OCI-LY7 (cell line): ENCODE measurements at regions not wholly inside any gene's neighbourhood (a gene's known extent, or its start where the extent isn't known, plus 50 kb on each side); places are given as distances from the start of the nearest gene placed in this dataset.

Experiments used
- BruUV-seq: library from RNA; stranded (reverse); fragments of 400-500 nt; replicated peaks from 2 replicates; lab custom pipeline; 2021; lab: Mats Ljungman, UMichigan
- CTCF ChIA-PET: fragments of 300-600 bp; sonication (Branson Sonifier 250); formaldehyde crosslinking; loops from one replicate; lab custom pipeline; 2022; ENCODE audit warnings: antibody characterized with exemption; ENCODE audit not compliant: unreplicated experiment; lab: Charles Lee
- POLR2A ChIA-PET: fragments of 300-600 bp; sonication (Branson Sonifier 250); formaldehyde crosslinking; loops from one replicate; lab custom pipeline; 2022; ENCODE audit warnings: antibody characterized with exemption; lab: Charles Lee
- DNase-seq: peaks from one replicate; pipeline ENCODE4 v3.0.0-alpha.2; 2015; ENCODE audit warnings: low spot score
- H2AFZ ChIP-seq: fragments of 200-600 bp; sonication (generic), shearing (Covaris generic); 2 replicates; pipeline ENCODE4 v1.6.1; 2014; ENCODE audit warnings: mild to moderate bottlenecking, antibody characterized with exemption, low read length, moderate library complexity
- H3K27ac ChIP-seq: fragments of 200-600 bp; sonication (generic); 2 replicates; pipeline ENCODE4 v1.5.1; 2014; ENCODE audit warnings: mixed run types, low read depth, mild to moderate bottlenecking, moderate library complexity, low read length, inconsistent platforms; ENCODE audit not compliant: poor library complexity, severe bottlenecking
- H3K36me3 ChIP-seq: fragments of 200-600 bp; sonication (generic); 2 replicates; pipeline ENCODE4 v1.6.1; 2014; ENCODE audit warnings: mild to moderate bottlenecking, antibody characterized with exemption, low read length, moderate library complexity, mixed read lengths; ENCODE audit not compliant: insufficient read depth
- H3K4me1 ChIP-seq: fragments of 200-600 bp; sonication (generic); 2 replicates; pipeline ENCODE4 v1.5.1; 2014; ENCODE audit warnings: mild to moderate bottlenecking, low read length; ENCODE audit not compliant: insufficient read depth, poor library complexity, severe bottlenecking
- H3K4me2 ChIP-seq: fragments of 200-600 bp; sonication (generic); 2 replicates; pipeline ENCODE4 v1.6.1; 2014; ENCODE audit warnings: mild to moderate bottlenecking, low read length
- H3K4me3 ChIP-seq: fragments of 200-600 bp; sonication (generic); 2 replicates; pipeline ENCODE4 v1.5.1; 2014; ENCODE audit warnings: mild to moderate bottlenecking, low read depth, low read length; ENCODE audit not compliant: poor library complexity, severe bottlenecking
- H3K79me2 ChIP-seq: fragments of 200-600 bp; sonication (generic); 2 replicates; pipeline ENCODE4 v1.6.1; 2016; ENCODE audit warnings: low read depth, mild to moderate bottlenecking, low read length, moderate library complexity, mixed read lengths; ENCODE audit not compliant: insufficient read depth
- H3K9me2 ChIP-seq: fragments of 200-600 bp; sonication (generic); 2 replicates; pipeline ENCODE4 v1.6.1; 2016; ENCODE audit warnings: mild to moderate bottlenecking, low read length, mixed read lengths; ENCODE audit not compliant: insufficient read depth
- H3K9me3 ChIP-seq: fragments of 200-600 bp; sonication (generic); 2 replicates; pipeline ENCODE4 v1.6.1; 2014; ENCODE audit warnings: mild to moderate bottlenecking, mixed run types, low read length, mixed read lengths
- H4K20me1 ChIP-seq: fragments of 200-600 bp; sonication (generic); 2 replicates; pipeline ENCODE4 v1.6.1; 2014; ENCODE audit warnings: mild to moderate bottlenecking, antibody characterized with exemption, low read length, moderate library complexity, mixed read lengths; ENCODE audit not compliant: insufficient read depth
- CTCF ChIP-seq: fragments of 200-600 bp; sonication (generic); conservative IDR thresholded peaks from 2 replicates; pipeline ENCODE4 v1.5.1; 2014; ENCODE audit warnings: mild to moderate bottlenecking, antibody characterized with exemption, low read length, moderate library complexity, mixed read lengths
- EZH2phosphoT487 ChIP-seq: fragments of 200-600 bp; sonication (generic); IDR thresholded peaks from 2 replicates; pipeline ENCODE4 v1.6.1; 2018; ENCODE audit warnings: low read depth, borderline replicate concordance, mild to moderate bottlenecking, mixed run types, antibody characterized with exemption, low read length, moderate library complexity, mixed read lengths
- intact Hi-C: fragments of 100-400 bp; cut with micrococcal nuclease; formaldehyde crosslinking; loops from one replicate; pipeline ENCODE4 v1.10.0; 2022; ENCODE audit not compliant: unreplicated experiment

- BruUV-seq: no TSS peak
- TF ChIP-seq EZH2phosphoT487: no peak
- TF ChIP-seq CTCF: no peak
- Histone ChIP-seq H2AFZ (no peak overlapping the region), H3K9me3 (no peaks in the 10 kb centered on the region), H3K9me2 (no peaks in the 10 kb centered on the region), H3K4me2 (no peak overlapping the region), H4K20me1 (no peaks in the 10 kb centered on the region), H3K4me3 (no peak overlapping the region), H3K27ac (no peak overlapping the region), H3K36me3 (no peaks in the 10 kb centered on the region), H3K79me2 (no peaks in the 10 kb centered on the region), H3K4me1 (no peaks in the 10 kb centered on the region)
- ChIA-PET CTCF (no interaction called here), POLR2A (no interaction called here)
- DNase-seq: no peak
- intact Hi-C loops: no loop called here
These were observed 122.3 kb upstream of the POC5 start for GRCh38 chr5:75839547-75839946.

GRCh38 chr5:75837258-75837841 lies 120.1 kb upstream of the POC5 start:
- Histone ChIP-seq H3K9me2 (no peaks in the 10 kb centered on the region), H3K4me1 (no peaks in the 10 kb centered on the region), H2AFZ (no peak overlapping the region), H3K27ac (no peak overlapping the region), H3K9me3 (no peaks in the 10 kb centered on the region), H4K20me1 (no peaks in the 10 kb centered on the region), H3K4me2 (no peak overlapping the region), H3K79me2 (no peaks in the 10 kb centered on the region), H3K36me3 (no peaks in the 10 kb centered on the region), H3K4me3 (no peak overlapping the region)
- CTCF ChIA-PET: no interaction called here
- POLR2A ChIA-PET: interaction anchor here (0.8 kb wide), 1 partner anchor 13 kb away, joined by 3 read pairs; no protein-coding TSS in a partner anchor
- no peak for DNase-seq
- no peak for TF ChIP-seq CTCF
- no TSS peak for BruUV-seq
- intact Hi-C loops: no loop called here

DNA sequence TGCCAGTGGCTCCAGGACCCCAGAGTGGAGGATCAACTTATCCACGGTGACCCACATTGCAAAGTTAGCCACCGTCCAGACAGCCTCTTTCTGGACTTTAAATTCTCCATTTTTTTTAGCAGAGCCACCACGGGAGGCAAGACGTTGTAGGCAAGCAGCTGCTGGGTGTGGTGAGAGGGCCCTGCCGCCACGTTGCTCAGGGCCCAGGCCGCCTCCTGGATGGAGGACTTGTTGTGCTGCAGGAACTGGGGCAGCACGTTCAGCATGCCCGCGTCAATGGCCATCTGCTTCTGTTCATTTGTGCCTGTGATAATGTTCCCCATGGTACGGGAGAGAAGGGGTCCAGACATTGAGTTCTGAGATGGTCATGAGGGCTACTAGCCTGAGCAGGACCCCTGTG lies 114.3 kb upstream of the POC5 start:
- no TSS peak for BruUV-seq
- H4K20me1 ChIP-seq: no peaks in the 10 kb centered on the region
- TF ChIP-seq EZH2phosphoT487: no peak
- no peak for TF ChIP-seq CTCF
- H3K9me2 ChIP-seq: no peaks in the 10 kb centered on the region
- no peaks in the 10 kb centered on the region for H3K9me3 ChIP-seq
- ChIA-PET POLR2A (interaction anchor here (0.7 kb wide), 1 partner anchor 1469 kb away, joined by 3 read pairs; no protein-coding TSS in a partner anchor), CTCF (no interaction called here)
- intact Hi-C loops: no loop called here
- no peak overlapping the region for H2AFZ ChIP-seq
- H3K79me2 ChIP-seq: no peaks in the 10 kb centered on the region
- H3K4me2 ChIP-seq: no peak overlapping the region
- no peak overlapping the region for H3K27ac ChIP-seq
- no peaks in the 10 kb centered on the region for H3K36me3 ChIP-seq
- H3K4me3 ChIP-seq: no peak overlapping the region
- no peaks in the 10 kb centered on the region for H3K4me1 ChIP-seq
- DNase-seq: no peak
